ENCODE measurements at regions not wholly inside any gene's neighbourhood (a gene's known extent, or its start where the extent isn't known, plus 50 kb on each side); places are given as distances from the start of the nearest gene placed in this dataset.

GRCh38 chr5:133794771-133795415 is 173.5 kb downstream of the C5orf15 start:
- no peak for DNase-seq

GRCh38 chr5:133793756-133794465 is 174.5 kb downstream of the C5orf15 start:
- no peak for DNase-seq

DNA sequence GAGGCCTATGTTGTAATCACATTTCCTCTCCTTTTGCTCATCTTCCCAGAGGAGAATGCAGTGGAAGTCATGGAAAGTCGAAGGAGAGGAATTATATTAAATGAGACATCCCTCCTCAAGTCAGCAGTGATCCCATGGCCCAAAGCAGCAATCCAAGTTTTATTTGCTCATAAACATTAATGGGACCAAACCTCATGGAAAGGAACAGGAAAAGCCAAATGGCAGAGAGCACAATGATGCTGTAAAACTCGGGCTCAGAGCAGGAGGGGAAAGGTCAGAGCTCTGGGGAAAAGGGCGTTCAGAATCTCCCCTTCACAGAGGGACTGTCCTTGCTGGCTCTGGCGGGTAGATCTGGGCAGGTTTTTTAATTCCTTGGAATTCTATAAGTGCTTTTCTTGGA is 175.8 kb downstream of the C5orf15 start:
- DNase-seq: no peak

DNA sequence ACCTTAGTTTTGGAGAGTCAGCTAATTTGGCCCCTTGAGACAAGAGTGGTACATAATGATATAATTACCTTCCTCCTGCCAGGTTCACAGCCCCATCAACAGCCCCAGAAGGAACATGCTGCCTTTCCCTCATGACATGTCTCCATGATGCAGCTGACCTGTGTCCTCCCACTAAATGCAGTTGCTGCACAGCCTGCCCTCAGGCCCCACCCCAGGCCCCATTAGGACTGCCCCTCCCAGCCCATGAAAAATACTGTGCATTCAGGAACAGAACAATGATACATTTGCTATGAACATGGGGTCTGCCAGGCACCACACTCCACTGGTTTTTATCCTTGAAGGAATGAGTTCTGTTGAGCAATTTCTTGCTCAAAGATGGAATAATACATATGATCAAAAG is 176.4 kb downstream of the C5orf15 start:
- no peak for DNase-seq

DNA sequence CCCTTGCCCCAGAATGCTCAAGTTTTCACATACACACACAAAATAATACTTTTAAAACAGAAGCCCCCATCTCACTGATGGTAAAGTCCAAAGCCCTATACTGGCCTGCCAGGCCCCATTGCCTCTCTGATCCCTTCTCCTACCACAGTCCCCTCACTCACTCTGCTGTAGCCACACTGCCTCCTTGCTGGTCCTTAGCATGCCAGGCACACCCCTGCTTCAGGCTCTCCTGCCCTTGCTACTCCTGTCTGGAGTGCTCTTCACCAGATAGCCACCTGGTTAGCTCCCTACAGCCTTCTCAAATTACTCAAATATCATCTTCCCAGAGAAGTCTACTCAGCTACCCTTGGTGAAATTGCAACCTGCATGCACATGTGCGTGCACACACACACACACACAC is 177.5 kb downstream of the C5orf15 start:
- no peak for DNase-seq

DNA sequence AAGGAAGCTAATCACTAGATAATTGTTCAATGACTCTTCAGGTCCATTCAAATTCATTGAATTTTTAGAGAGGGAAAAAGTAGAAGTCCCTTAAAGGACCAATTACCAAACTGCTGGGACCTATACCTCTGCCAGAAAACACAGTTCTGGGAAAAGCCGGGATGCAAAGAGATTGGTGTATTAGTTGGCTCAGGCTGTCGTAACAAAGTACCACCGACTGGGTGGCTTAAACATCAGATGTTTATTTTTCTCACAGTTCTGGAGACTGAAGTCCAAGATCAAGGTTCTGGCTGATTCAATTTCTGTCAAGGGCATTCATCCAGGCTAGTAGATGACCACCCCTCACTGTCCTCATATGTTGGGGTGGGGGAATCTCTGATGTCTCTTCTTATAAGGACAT is 177.1 kb upstream of the FSTL4 start:
- DNase-seq: no peak

DNA sequence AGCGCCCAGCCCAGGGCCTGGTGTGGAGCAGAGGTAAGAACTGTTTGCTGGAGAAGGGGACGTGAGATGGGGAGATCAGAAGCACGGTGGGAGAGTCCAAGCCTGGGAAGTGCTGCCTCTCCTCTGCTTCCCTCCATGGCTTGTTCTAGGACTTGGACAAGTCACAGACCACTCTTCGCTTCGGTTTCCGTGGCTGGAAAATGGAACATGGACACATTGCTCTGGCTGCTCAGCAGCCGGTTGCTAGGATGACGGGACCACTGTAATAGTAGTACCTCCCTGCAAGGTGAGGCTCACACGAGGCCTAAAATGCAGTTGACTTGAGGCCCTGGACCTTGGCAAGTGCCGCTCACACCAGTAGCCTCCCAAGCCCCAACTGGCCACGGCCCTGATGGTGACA is 175.8 kb upstream of the FSTL4 start:
- DNase-seq: no peak

DNA sequence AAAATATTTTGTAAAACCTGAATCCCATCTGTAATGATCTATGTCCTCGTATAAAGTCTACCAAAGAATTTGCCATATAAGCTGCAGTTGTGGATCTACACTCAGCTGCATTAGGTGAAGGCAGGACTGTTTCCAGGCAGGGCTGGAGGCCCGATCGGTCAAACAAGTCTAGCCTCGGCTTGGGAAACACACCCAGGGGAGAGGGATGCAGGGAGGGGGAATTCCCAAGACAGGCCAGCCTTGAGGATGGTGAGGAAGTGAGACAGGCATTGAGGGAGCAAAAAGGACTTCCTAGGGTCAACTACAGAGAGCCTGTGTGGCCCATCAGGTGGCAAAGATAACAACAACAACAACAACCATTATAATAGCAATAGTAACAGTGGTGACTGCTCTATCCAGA is 174.1 kb upstream of the FSTL4 start:
- no peak for DNase-seq

DNA sequence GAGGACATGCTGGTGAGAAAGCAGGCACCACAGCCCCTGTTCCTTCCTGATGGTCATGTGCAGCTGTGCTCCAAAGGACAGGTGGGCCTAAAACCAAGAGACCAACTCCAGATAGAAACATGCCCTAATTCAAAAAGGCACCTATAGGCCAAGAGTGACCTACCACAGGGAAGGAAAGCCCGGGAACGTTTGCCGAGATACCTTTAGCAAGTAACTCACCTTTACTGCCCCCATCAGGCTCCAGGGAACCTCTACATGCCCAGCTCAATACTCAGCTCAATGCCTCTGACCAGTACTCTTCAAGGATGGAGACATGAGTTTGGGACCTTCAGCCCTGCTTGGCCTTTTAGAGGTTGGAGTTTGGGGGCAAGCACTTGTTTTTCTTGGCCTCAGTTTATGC is 172.8 kb upstream of the FSTL4 start:
- DNase-seq: no peak

- DNase-seq: no peak
Observed at GRCh38 chr5:133783481-133783880, 171.1 kb upstream of the FSTL4 start.

DNA sequence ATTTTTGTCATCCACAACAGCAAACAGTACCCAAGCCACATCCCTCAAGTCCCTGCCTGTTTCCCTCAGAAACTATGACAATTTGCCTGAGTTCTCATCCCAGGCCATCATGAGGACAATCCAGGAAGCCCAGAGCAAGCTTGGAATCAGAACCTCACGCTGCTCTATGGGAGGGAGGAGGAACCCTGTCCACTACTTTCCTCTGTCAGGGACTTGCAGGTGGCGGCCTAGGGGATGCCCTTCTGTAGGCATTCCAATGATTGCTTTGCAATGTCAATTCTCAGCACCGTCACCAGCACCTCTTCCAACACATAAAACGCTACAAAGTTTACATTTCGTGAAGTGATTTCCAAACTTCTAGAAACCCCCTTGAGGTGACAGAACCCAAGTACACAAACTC is 170.4 kb upstream of the FSTL4 start:
- no peak for DNase-seq

- DNase-seq: no peak
Observed at GRCh38 chr5:133781436-133782225, 169.3 kb upstream of the FSTL4 start.

DNA sequence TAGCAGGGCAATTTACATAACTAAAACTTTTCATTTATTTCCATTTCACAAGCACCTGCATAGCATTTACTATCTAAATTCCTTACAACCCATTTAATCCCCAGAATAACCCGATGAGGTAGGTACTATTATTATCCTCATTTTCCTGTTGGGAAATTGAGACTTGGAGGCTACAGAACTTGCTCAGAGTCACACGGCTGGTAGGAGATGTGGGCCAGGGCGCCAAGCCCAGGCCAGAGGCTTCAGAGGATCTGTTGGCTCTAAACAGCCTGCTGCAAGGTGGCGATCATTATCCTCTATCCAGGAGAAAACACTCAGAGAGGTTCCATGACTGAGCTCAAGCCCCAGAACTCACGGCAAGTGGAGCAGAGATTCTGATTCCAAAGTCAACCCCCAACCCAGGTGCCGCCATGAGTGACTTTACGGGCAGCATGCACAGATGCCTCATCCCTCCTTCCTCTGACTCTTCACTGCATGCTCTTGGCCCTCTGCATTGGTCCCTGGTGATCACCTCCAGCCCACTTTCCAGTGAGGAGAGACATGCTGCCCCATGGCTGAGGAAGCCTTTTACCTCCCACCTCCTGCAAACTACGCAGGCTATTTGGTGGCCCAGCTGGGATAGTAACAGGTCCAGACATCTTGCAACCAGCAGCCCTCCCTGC is 168.4 kb upstream of the FSTL4 start:
- no peak for DNase-seq

GRCh38 chr5:133779828-133780475 is 167.6 kb upstream of the FSTL4 start:
- no peak for DNase-seq

GRCh38 chr5:133778636-133779035 is 166.3 kb upstream of the FSTL4 start:
- no peak for DNase-seq

DNA sequence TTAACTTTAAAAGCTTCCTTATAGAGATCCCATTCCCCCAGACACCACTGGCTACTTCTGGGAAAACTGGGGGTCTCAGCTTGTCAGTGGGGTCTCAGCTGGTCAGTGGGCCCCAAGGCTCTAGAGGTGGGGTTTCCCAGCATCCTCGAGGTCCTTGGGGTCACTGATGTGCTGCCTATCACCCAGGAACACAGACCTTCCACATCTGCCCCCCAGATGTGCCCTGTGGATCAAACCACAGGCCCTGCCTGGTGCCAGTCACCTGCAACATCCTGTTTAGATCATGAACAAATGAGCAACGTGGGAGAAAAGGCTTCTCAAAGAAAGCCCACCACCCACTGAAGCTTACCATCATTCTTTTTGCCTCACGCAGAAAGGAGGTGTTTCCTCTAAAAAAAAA is 165.6 kb upstream of the FSTL4 start:
- no peak for DNase-seq

- no peak for DNase-seq
Observed at GRCh38 chr5:133775584-133776304, 163.4 kb upstream of the FSTL4 start.

- DNase-seq: no peak
Observed at GRCh38 chr5:133773247-133774202, 161.2 kb upstream of the FSTL4 start.

GRCh38 chr5:133769842-133770241 is 157.5 kb upstream of the FSTL4 start:
- no peak for DNase-seq

- DNase-seq: no peak
Observed at GRCh38 chr5:133763744-133764143, 151.4 kb upstream of the FSTL4 start.

DNA sequence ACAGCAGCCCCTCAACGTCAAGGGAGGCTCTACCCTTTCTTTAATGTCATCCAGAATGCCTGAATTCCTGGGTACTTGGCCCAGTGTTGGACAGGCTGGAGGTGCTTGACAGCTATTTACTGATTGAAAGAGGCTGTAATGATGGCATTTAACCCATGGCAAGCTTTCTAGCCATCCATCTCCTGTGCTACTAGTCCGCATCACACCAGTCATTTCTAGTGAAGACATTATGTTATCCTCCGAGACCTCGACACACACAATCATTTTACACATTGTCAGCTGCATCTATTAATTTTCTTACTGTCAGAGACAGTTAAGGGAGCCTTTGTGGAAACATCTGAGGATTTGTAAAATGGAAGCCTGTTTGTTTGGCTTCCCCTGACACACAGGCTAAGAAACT is 149.3 kb upstream of the FSTL4 start:
- no peak for DNase-seq
